Esophagus squamous epithelium (tissue), 4 donors: ENCODE measurements at regions not wholly inside any gene's neighbourhood (a gene's known extent, or its start where the extent isn't known, plus 50 kb on each side); places are given as distances from the start of the nearest gene placed in this dataset.

Experiments
- POLR2A ChIP-seq, 4 donors: fragments of 450-650 bp; IDR thresholded peaks; one replicate each; pipeline ENCODE4 v1.6.1; 2017; ENCODE audit warnings: antibody characterized with exemption in 4 of 4, mild to moderate bottlenecking in 4 of 4, moderate library complexity in 3 of 4
- TF ChIP-seq, protein P1 (sequence below), 6 experiments: fragments of 450-650 bp in 4 of 6; fragments of 200-600 bp in 2 of 6; sonication (generic) in 2 of 6; IDR thresholded peaks; one replicate each; pipeline ENCODE4 v1.5.1; 2016 to 2019; ENCODE audit warnings: antibody characterized with exemption in 6 of 6, mild to moderate bottlenecking in 4 of 6, moderate library complexity in 4 of 6

DNA sequence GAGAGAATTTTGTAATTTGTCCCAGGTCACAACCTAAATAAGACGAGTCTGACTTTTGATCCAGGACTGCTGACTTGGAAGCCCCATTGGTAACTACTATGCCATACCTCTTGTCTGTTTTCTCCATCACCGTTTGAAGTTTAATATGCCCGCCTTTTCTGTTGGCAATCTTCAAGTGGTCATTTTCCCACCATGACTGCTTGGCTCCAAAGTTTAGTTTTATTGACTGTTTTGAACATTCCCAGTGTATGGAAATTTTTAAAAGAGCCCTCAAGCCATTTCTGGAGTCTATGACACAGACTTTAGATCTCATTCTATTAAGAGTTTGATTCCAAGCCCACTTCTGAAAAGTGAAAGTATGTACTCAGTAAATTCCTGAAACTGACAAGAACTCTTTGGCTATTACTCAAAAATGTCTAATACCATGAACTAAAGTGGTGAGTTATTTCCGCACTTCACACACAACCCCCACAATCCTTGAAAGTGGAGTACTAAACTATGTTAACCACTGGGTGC lies 136.7 kb upstream of the ADAMTS9 start:
- TF ChIP-seq, protein P1, sequence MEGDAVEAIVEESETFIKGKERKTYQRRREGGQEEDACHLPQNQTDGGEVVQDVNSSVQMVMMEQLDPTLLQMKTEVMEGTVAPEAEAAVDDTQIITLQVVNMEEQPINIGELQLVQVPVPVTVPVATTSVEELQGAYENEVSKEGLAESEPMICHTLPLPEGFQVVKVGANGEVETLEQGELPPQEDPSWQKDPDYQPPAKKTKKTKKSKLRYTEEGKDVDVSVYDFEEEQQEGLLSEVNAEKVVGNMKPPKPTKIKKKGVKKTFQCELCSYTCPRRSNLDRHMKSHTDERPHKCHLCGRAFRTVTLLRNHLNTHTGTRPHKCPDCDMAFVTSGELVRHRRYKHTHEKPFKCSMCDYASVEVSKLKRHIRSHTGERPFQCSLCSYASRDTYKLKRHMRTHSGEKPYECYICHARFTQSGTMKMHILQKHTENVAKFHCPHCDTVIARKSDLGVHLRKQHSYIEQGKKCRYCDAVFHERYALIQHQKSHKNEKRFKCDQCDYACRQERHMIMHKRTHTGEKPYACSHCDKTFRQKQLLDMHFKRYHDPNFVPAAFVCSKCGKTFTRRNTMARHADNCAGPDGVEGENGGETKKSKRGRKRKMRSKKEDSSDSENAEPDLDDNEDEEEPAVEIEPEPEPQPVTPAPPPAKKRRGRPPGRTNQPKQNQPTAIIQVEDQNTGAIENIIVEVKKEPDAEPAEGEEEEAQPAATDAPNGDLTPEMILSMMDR (IDR thresholded peaks at IDR 0.05): no peak
- no peak for TF ChIP-seq POLR2A (IDR thresholded peaks at IDR 0.05)
